HTR-8/SVneo (cell line): ENCODE measurements at regions not wholly inside any gene's neighbourhood (a gene's known extent, or its start where the extent isn't known, plus 50 kb on each side); places are given as distances from the start of the nearest gene placed in this dataset.
"Not testable (repeated sequence)": the region's sequence is repeated elsewhere in the genome, so short reads cannot be mapped to it uniquely, and the experiment has no call there.

Source experiments
- DNase-seq: peaks from one replicate; pipeline ENCODE4 v3.0.0; 2011; ENCODE audit warnings: low spot score, mixed read lengths; ENCODE audit not compliant: insufficient read length
- FAIRE-seq: peaks from 2 replicates; lab custom pipeline; 2011; peaks lifted over from hg19 to GRCh38; lab: Jason Lieb, UNC

- FAIRE-seq (no peak), DNase-seq (no peak)
Measured at GRCh38 chr4:111997785-111998184, 147.5 kb upstream of the FAM241A start.

- FAIRE-seq (no peak), DNase-seq (no peak)
Measured at GRCh38 chr4:111999801-112000200, 145.5 kb upstream of the FAM241A start.

DNA sequence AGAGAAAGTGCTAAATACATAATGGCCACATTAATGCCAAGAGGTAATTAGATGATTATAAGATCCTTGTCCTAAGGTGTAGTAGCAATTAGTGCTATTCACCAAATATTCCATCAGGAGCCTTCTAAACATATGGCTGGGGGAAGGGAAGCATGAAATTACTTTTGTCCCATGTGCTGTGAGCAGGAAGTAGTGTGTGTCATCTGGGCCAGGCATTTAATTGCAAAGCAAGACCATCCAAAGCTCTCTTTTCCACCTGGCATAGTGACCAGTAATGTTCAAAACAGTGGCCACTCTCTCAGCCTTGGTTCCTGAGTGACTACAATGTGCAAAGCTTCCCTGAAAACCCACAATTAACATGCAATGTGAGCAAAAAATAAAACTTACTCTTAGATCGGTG is 144.2 kb upstream of the FAM241A start:
- no peak for DNase-seq
- no peak for FAIRE-seq

DNA sequence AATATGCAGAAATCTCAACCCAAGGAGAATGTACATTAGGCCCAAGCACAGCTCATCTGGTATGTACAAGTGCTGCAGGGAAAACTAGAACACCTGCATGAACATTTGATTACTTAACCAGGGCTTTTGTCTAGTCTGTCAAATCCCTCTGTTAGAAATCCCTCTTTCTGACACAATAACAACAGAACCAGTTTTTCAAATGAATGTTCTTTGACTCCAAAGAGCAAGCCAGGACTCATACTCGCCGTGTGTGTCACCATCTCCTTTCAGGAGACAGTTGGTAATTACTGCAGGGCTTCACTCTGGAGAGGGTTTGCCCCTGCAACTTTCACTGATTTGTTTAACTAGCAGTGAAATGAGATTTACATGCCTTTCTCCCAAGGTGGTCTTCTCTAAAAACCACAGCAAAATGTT is 143.0 kb upstream of the FAM241A start:
- DNase-seq: no peak
- FAIRE-seq: no peak

DNA sequence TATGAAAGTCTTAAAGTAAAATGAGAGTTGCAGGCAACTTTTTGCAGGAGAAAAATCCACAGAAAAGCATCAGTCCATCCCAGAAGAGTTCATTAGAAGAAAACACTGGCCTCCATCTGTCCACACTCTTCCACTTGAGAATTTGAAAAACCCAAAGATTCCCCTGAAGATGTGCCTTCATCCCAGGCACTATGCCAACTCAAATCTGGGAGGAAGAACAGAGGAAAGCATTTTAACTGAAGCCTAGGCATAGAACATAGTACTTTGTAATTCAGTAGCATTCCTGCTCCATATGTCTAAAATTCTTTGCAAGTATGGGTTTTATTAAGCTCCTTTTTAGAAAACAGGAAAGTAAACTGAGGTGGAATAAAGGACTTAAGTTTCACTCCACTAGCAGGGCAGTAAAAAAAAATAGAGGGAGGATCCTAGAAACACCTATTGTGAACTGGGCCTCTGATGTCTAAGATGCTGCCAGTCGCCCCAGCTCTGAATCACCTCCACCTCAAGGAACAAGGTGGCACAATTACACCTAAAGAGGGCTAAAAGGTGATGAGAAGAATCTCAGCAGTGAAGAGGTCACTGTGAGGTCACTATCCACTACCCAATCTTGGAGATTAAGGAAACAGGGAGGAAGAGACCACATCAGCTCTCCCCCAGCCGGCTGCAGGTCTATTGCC is 141.9 kb upstream of the FAM241A start:
- DNase-seq (no peak), FAIRE-seq (no peak)

- DNase-seq (no peak), FAIRE-seq (no peak)
Measured at GRCh38 chr4:112005027-112005426, 140.2 kb upstream of the FAM241A start.

- DNase-seq (no peak), FAIRE-seq (no peak)
Measured at GRCh38 chr4:112007391-112007790, 137.9 kb upstream of the FAM241A start.

- no peak for FAIRE-seq
- no peak for DNase-seq
Measured at GRCh38 chr4:112015960-112016359, 129.3 kb upstream of the FAM241A start.

DNA sequence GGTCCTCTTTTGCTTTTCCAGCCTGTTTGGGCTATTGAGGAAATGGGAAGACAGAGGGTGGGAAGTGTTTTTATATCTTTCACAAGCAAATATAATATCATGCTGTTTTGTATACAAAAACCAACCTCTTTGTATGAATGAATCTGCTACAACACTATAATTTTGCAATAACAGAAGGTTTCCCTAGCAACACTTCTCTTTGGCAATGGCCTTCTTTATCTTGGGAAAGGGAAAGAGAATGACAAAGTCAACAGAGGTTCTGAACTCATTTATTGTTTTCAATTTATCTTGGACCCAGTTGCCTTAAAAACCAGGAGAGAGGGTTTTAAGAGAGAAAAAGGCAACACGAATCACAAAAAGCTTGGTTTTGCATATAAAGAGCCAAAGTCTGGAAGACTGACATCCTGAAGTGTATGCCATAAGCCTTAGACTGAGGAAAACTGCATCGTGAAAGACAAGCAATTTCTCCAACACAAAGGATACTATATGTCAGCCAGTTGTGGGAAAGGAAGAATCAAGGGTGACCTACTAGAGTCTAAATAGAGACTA is 121.8 kb upstream of the FAM241A start:
- FAIRE-seq (no peak), DNase-seq (no peak)

GRCh38 chr4:112026058-112026457 is 119.2 kb upstream of the FAM241A start:
- DNase-seq: no peak
- FAIRE-seq: no peak

- no peak for DNase-seq
- no peak for FAIRE-seq
Measured at GRCh38 chr4:112029771-112030171, 115.5 kb upstream of the FAM241A start.

- FAIRE-seq (no peak), DNase-seq (peak; percentile 43)
Measured at GRCh38 chr4:112031712-112032328, 113.4 kb upstream of the FAM241A start.

- DNase-seq (no peak), FAIRE-seq (no peak)
Measured at GRCh38 chr4:112036886-112037285, 108.4 kb upstream of the FAM241A start.

DNA sequence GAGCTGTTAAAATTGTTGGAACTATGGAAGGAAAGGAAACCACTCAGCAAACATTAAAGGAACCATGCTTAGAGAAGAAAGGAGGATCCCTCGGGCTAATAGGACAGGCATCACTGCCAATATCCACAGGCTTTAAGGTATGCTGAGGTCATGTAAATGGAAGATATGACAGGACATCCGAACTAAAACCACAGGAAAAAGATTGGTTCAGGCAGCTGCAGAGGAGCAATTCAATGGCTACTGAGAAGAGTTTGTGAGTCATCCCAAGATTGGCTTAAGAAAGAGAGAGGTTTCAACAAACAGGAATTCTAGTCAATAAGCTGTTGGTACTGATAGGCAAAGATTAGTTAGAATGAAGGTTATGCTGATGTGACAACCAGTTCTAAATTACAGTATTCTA is 106.4 kb upstream of the FAM241A start:
- FAIRE-seq (no peak), DNase-seq (no peak)

DNA sequence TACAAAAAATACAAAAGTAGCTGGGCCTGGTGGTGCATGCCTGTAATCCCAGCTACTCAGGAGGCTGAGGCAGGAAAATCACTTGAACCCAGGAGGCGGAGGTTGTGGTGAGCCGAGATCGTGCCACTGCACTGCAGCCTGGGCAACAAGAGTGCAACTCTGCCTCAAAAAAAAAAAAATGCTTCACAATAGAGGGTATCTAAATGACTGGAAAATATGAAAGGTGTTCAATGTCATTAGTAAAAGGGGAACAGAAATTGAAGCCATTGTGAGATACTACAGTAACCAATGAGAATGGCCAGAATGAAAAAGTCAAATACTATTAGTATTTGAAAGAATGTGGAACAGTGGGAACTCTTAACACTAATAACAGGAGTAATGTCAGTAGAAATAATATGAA is 96.1 kb upstream of the FAM241A start:
- not testable (repeated sequence) for DNase-seq, FAIRE-seq

- FAIRE-seq (no peak), DNase-seq (no peak)
Measured at GRCh38 chr4:112053825-112054350, 91.4 kb upstream of the FAM241A start.

DNA sequence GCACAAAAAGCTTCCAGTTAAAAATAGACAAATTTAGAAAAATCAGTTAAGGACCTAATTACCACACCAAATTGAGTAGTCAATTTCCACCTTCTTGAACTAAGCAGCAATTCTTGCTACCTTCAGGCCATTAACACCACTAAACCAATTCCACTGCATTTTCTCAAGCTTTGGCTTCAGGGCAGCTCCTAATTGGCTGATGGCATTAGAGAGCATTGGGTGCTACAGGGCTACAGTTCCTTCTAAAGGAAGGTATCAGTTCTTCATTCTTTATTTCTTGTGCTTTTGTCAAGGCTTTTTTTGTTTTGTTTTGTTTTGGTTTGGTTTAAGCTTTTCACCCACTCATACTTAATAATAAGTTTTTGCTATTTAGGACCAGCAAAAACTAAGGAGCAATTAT is 90.2 kb upstream of the FAM241A start:
- FAIRE-seq (no peak), DNase-seq (no peak)

- DNase-seq: no peak
- peak; percentile 20 for FAIRE-seq
Measured at GRCh38 chr4:112057470-112057869, 87.8 kb upstream of the FAM241A start.

DNA sequence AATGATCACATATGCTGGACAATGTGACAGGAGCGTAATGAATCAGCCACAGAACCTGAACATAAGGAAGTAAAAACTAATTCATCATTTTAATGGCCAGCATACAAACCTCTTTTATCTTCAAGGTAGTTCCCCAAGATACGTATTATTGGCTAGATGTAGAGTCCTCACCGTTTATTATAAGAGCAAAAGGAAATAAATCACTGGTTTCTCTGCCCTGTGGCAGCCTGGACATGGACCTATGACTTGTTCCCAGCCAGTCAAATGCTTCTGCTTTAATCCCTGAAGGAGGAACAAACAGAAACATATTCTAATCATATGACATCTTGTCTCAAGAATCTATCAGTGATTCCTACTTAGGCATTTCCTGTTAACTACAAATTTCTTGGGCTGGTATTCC is 86.8 kb upstream of the FAM241A start:
- DNase-seq (no peak), FAIRE-seq (no peak)

- FAIRE-seq (no peak), DNase-seq (peak; percentile 19)
Measured at GRCh38 chr4:112060212-112060611, 85.0 kb upstream of the FAM241A start.

- DNase-seq (no peak), FAIRE-seq (no peak)
Measured at GRCh38 chr4:112061207-112061817, 83.9 kb upstream of the FAM241A start.
